DLD1 (cell line): ENCODE measurements at regions not wholly inside any gene's neighbourhood (a gene's known extent, or its start where the extent isn't known, plus 50 kb on each side); places are given as distances from the start of the nearest gene placed in this dataset.

Source experiments
- in situ Hi-C: cut with HindIII; loops from 2 replicates; pipeline ENCODE4 v1.10.0; 2017; ENCODE audit warnings: low sequenced_read_pairs

- in situ Hi-C loops: no loop called here
Observed at GRCh38 chr9:118163751-118164150, 459.5 kb downstream of the TLR4 start.

- in situ Hi-C loops: no loop called here
Observed at GRCh38 chr9:118165451-118165850, 461.2 kb downstream of the TLR4 start.

GRCh38 chr9:118170032-118170955, 466.1 kb downstream of the TLR4 start:
- in situ Hi-C loops: no loop called here

- in situ Hi-C loops: no loop called here
Observed at GRCh38 chr9:118177241-118177640, 473.0 kb downstream of the TLR4 start.

GRCh38 chr9:118183576-118183975, 479.4 kb downstream of the TLR4 start:
- in situ Hi-C loops: no loop called here

GRCh38 chr9:118187408-118187807, 483.2 kb downstream of the TLR4 start:
- in situ Hi-C loops: no loop called here

GRCh38 chr9:118189615-118190014, 485.4 kb downstream of the TLR4 start:
- in situ Hi-C loops: no loop called here

DNA sequence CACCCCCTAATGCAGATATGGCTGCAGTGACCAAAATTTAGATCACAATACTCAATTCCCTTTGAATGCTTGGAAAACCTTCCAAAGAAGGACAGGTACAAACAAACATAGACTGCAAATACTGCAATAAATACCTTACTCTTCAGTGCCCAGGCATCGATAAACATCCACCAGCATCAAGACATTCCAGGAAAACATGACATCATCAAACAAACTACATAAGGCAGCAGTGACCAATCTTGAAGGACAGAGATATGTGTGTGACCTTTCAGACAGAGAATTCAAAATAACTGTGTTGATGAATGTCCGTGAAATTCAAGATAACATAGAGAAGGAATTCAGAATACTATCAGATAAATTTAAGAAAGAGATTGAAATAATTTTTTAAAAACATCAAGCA, 488.6 kb downstream of the TLR4 start:
- in situ Hi-C loops: no loop called here

- in situ Hi-C loops: no loop called here
Observed at GRCh38 chr9:118209343-118209742, 505.1 kb downstream of the TLR4 start.

- in situ Hi-C loops: no loop called here
Observed at GRCh38 chr9:118215549-118215948, 511.3 kb downstream of the TLR4 start.

- in situ Hi-C loops: no loop called here
Observed at GRCh38 chr9:118222375-118222774, 518.2 kb downstream of the TLR4 start.

- in situ Hi-C loops: no loop called here
Observed at GRCh38 chr9:118223111-118223510, 518.9 kb downstream of the TLR4 start.

DNA sequence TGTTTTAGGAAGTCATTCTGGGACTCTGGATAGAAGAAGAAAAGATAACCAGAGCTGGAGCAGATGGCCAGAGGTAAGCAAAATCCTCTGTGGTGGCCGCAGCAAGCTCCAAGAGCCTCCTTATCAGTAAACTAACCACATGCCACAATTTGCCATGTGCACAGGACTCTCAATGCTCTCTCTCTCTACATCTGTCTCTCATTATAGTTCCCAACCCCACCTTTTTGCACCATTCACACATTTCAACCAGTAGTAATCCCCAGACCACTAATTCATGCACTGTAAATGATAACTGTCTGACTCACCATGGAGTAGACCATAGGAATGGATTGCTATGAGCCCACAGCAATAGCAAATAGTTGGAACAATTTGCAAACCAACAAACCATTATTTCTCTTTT, 526.1 kb downstream of the TLR4 start:
- in situ Hi-C loops: no loop called here

- in situ Hi-C loops: no loop called here
Observed at GRCh38 chr9:118236625-118237024, 532.4 kb downstream of the TLR4 start.

DNA sequence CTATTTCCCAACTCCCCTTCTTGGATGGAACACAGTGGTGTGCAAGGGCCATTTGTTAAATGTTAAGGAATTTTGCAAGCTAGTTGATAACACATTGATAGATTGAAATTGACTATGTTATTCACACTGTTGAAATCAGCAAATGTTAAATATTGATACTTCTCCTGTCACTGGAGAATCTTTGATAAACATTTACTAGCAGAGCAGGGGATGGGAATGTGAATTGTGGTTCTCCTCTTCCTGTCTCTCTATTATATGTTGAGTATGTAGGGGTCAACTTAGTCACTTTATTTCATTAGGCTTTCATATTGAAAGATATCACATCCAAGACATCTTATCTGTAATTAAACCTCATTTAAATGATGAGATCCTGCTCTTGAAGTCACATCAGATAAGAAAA, 533.9 kb downstream of the TLR4 start:
- in situ Hi-C loops: no loop called here

- in situ Hi-C loops: no loop called here
Observed at GRCh38 chr9:118252027-118252426, 547.8 kb downstream of the TLR4 start.

DNA sequence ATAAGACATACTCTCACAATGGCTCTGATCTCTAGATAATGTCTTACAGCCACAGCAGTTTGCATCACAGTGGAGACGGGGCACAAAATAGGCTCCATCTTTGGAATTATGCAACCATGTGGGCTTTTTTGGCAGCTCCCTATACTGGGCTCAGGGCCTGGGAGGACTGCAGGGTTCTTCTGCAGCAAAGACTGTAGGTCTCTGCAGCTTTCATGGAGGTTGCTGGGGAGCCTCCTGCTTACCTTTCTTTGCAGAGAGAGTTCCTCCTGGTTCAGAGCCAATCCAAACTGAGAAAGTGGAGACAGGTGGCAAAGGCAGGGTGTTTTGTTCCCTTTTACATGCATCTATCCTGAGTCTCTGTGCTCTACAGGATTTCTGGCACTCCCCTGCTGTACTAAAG, 558.0 kb downstream of the TLR4 start:
- in situ Hi-C loops: no loop called here

- in situ Hi-C loops: no loop called here
Observed at GRCh38 chr9:118263949-118264348, 559.7 kb downstream of the TLR4 start.

DNA sequence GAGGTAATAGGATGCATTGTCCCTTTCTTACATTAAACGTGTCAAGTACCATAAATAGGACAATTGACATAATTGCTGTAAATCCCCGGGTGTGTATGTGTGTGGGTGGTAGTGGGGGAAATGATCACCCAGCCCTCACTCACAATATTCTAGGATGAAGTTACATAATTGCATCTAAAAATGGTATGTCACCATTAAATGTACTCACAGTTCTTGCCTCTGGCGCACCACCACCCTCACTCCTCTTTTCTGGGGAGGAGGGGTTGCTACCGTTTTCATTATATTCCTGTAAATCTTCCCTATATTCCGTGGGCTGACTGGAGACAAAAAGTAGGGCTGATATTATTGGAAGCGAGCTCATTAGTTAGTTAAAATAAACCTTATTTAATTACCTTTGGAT, 563.8 kb downstream of the TLR4 start:
- in situ Hi-C loops: no loop called here

DNA sequence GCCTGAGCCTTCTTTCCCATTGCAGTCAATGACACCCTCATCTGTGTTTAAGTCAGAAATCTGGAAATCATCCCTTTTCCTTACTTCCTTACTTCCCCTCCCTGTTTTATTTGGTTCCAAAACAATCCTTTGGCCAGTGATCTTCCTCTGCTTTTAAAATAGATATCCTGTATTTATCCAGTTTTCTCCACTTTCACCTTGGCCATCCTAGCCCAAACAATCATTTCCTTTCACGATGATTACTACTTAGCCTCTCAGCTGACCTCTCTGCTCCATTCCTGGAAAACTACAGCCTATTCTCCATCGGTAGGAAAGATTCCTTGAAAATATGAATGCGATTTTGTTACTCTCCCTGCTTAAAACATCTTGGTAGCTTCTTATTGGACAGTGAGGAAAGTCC, 565.4 kb downstream of the TLR4 start:
- in situ Hi-C loops: no loop called here

DNA sequence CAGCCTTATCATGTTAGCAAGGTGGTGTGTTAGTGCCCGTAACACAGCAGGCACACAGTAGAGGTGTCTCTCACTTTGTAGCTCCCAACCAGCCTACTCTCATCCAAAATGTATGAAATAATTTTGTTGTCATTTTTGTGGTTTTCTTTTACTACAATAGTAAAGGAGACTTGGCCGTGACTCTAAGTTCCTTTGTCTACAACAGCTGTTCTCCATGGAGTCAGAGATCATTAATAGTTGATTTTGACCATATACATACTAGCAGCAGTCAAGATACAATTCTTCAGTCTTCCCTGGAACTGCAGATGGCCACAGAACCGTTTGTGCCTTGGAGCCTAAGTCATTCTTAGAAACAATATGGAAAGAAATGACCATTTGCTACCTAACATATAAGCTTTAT, 567.1 kb downstream of the TLR4 start:
- in situ Hi-C loops: no loop called here

DNA sequence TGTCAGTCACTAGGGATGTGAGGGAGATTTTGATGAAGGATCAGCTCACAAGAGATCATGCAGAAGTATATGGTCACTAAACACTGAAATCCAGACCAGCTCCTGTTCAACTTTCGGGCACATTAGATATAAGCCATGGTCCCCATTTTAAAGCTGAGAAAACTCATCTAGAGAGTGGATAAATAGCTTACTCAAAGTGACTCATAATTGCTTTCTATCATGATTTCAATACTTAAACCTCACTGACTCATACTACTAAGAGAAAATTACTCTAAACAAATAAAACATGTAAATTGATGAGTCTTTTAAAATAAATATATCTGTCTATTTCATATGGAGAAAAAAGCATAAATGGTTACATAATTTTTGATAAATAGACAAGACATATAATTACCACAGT, 567.7 kb downstream of the TLR4 start:
- in situ Hi-C loops: no loop called here

- in situ Hi-C loops: no loop called here
Observed at GRCh38 chr9:118273048-118273447, 568.8 kb downstream of the TLR4 start.
